ENCODE measurements at regions not wholly inside any gene's neighbourhood (a gene's known extent, or its start where the extent isn't known, plus 50 kb on each side); places are given as distances from the start of the nearest gene placed in this dataset.

DNA sequence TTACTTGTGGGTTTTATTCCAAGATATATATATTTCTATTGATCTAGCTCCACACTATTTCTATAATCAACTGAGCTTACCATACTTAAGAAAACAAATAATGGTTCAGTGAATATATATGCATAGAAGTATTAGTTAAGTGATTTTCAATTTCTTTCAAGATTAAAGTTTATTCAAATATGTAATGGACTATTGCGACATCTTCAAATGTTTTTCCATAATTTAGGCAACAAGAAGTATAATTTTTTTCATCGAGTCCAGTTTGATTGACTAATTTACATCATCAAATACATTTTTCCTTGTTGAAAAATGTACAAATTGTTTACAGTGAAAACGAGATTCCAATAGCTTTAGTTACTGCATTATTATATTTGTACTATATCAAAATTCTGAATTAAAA is 528.6 kb downstream of the PTPRC start:
- no peak overlapping the region for H3K4me3 ChIP-seq
- TF ChIP-seq POLR2A (IDR thresholded peaks at IDR 0.05) (no peak), POLR2AphosphoS5 (IDR thresholded peaks at IDR 0.05; ENCODE audit: insufficient read depth in 1 of 2, low read depth in 1 of 2) (no peak)
- TF ChIP-seq, protein P1, sequence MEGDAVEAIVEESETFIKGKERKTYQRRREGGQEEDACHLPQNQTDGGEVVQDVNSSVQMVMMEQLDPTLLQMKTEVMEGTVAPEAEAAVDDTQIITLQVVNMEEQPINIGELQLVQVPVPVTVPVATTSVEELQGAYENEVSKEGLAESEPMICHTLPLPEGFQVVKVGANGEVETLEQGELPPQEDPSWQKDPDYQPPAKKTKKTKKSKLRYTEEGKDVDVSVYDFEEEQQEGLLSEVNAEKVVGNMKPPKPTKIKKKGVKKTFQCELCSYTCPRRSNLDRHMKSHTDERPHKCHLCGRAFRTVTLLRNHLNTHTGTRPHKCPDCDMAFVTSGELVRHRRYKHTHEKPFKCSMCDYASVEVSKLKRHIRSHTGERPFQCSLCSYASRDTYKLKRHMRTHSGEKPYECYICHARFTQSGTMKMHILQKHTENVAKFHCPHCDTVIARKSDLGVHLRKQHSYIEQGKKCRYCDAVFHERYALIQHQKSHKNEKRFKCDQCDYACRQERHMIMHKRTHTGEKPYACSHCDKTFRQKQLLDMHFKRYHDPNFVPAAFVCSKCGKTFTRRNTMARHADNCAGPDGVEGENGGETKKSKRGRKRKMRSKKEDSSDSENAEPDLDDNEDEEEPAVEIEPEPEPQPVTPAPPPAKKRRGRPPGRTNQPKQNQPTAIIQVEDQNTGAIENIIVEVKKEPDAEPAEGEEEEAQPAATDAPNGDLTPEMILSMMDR (IDR thresholded peaks at IDR 0.05) = no peak

DNA sequence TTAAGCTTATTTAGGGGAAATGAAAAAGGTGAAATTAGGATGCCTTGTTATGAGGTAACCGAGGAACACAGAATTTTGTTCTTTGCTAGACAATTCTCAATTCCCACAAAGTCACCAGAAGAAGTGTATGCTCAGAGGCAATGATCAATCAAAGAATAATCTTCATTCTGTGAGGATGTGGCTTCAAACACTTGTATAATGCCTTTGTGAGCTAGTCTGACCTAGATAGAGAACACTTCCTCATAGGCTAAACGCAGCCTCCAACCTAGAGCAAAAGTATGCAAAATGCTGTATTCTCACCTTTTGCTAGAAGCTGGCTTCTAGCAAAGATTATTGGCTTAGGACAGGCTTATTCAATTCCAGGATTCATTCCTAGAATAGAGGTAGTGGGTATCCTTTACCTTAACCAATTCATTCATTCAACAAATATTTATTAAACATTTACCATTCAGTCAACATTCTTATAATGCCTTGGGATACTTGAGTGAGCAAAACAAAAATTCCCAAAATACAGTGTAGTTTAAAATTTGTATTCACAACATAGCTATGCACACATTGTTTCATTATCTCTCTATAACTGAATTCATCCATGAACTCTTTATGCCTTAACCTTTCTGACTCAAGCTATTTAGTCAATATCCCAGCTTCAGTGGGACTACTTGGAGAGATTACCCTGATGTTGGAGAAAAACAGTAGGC is 530.2 kb downstream of the PTPRC start:
- no peak for TF ChIP-seq POLR2AphosphoS5 (IDR thresholded peaks at IDR 0.05; ENCODE audit: insufficient read depth in 1 of 2, low read depth in 1 of 2)
- no peak for TF ChIP-seq POLR2A (IDR thresholded peaks at IDR 0.05)
- TF ChIP-seq, protein P1 (IDR thresholded peaks at IDR 0.05) = no peak
- no peak for DNase-seq (ENCODE audit: extremely low spot score in 2 of 2)
- intact Hi-C loops (cut with DNase I) = no loop called here

More for the DNA sequence above, 528.6 kb downstream of the PTPRC start:
- H3K27me3 ChIP-seq = no peaks in the 10 kb centered on the region
- no peaks in the 10 kb centered on the region for H3K9me3 ChIP-seq
- intact Hi-C loops (cut with DNase I) = no loop called here
- H3K36me3 ChIP-seq = no peaks in the 10 kb centered on the region
- no peak for DNase-seq (ENCODE audit: extremely low spot score in 2 of 2)
- no peaks in the 10 kb centered on the region for H3K4me1 ChIP-seq
- no peak overlapping the region for H3K27ac ChIP-seq

DNA sequence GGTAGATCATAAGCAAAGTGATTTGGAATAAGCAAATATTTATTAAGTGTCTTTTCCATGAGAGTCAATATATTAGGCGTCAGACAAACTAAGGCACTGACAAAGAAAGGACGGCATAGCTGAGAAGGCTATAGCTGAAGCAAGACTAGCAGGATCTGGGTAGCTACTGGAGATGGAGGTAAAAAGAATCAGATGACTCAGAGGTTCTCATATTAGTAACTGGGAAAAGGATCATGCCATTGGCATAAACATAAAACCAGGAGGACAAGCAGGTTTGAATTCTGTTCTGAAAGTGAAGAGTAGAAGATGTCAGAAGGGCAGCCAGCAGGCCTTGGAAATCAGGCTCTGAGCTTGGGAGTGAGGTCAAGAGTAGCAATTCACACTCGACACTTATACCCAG is 531.9 kb downstream of the PTPRC start:
- no peaks in the 10 kb centered on the region for H3K4me1 ChIP-seq
- H3K9me3 ChIP-seq = no peaks in the 10 kb centered on the region
- intact Hi-C loops (cut with DNase I) = no loop called here
- no peak for TF ChIP-seq POLR2AphosphoS5 (IDR thresholded peaks at IDR 0.05; ENCODE audit: insufficient read depth in 1 of 2, low read depth in 1 of 2)
- TF ChIP-seq, protein P1 (IDR thresholded peaks at IDR 0.05) = no peak
- TF ChIP-seq POLR2A (IDR thresholded peaks at IDR 0.05) = no peak
- no peak for DNase-seq (ENCODE audit: extremely low spot score in 2 of 2)
- H3K27ac ChIP-seq = no peak overlapping the region
- no peak overlapping the region for H3K4me3 ChIP-seq
- H3K27me3 ChIP-seq = no peaks in the 10 kb centered on the region
- no peaks in the 10 kb centered on the region for H3K36me3 ChIP-seq

More for the DNA sequence above, 530.2 kb downstream of the PTPRC start:
- H3K27me3 ChIP-seq = no peaks in the 10 kb centered on the region
- no peak overlapping the region for H3K4me3 ChIP-seq
- H3K4me1 ChIP-seq = no peaks in the 10 kb centered on the region
- no peaks in the 10 kb centered on the region for H3K9me3 ChIP-seq
- no peak overlapping the region for H3K27ac ChIP-seq
- H3K36me3 ChIP-seq = no peaks in the 10 kb centered on the region

DNA sequence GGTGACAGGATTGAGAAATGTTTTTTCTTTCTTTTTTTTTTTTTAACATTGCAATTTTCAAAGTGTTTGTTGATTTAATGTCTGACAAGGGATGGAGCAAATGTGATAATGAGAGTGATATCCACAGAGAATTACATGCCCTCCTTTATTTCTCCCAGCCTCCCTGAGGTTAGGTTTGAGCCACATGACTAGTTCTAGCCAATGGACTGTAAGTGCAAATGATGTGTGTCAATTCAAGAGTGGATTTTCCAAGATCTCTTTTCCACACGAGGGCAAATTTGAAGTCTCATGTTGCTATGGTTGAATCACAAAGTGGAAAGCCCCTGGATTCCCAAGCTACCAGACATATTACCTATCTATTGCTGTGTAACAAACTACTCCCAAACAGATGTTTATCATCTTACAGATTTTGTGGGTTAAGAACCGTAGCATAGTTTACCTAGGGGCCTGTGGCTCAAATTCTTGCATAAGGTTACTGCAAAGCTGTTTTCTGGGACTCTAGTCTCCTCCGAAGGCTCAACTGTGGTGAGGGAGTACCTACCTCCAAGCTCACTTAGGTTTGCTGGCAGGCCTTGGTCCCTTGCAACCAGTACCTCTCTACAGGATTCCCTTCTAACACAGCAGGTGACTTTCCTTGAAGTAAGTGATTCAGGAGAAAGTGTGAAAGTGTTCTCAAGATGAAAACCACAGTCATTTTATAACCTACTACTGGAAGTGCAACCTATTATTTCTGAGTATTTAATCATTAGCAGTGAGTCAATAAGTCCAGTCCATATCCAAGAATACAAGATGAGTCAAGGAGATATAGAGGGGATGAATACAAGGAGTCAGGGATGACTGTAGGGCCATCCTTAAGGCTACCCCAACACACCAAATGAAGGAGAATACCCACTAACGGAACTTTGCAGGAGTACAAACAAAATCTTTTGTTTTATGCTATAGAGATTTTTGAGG is 533.6 kb downstream of the PTPRC start:
- no peaks in the 10 kb centered on the region for H3K9me3 ChIP-seq
- no peak overlapping the region for H3K27ac ChIP-seq
- H3K27me3 ChIP-seq = no peaks in the 10 kb centered on the region
- H3K36me3 ChIP-seq = no peaks in the 10 kb centered on the region
- DNase-seq (ENCODE audit: extremely low spot score in 2 of 2) = no peak
- TF ChIP-seq POLR2AphosphoS5 (IDR thresholded peaks at IDR 0.05; ENCODE audit: insufficient read depth in 1 of 2, low read depth in 1 of 2) (no peak), POLR2A (IDR thresholded peaks at IDR 0.05) (no peak)
- TF ChIP-seq, protein P1 (IDR thresholded peaks at IDR 0.05) = no peak
- intact Hi-C loops (cut with DNase I) = no loop called here
- H3K4me1 ChIP-seq = no peaks in the 10 kb centered on the region
- no peak overlapping the region for H3K4me3 ChIP-seq

Measured in vagina (tissue), 2 donors.